B cell (primary cell): ENCODE measurements at regions not wholly inside any gene's neighbourhood (a gene's known extent, or its start where the extent isn't known, plus 50 kb on each side); places are given as distances from the start of the nearest gene placed in this dataset.

Experiments used
- ATAC-seq: fragments of 200-7000 bp; cut with Tn5 transposase; one replicate; pipeline ENCODE4 v1.10.0; 2021; ENCODE audit warnings: low read depth, mild to moderate bottlenecking, moderate number of reproducible peaks, moderate library complexity
- CTCF ChIA-PET: fragments of 350-600 bp; sonication (Branson Sonifier 250); formaldehyde crosslinking; loops from one replicate; lab custom pipeline; 2021; ENCODE audit warnings: antibody characterized with exemption, inconsistent platforms; lab: Charles Lee
- POLR2A ChIA-PET: fragments of 350-600 bp; sonication (Branson Sonifier 250); formaldehyde crosslinking; loops from one replicate; lab custom pipeline; 2021; ENCODE audit warnings: antibody characterized with exemption; lab: Charles Lee
- DNase-seq: peaks from one replicate; pipeline ENCODE4 v3.0.0; 2013
- H2AFZ ChIP-seq: 2 replicates; pipeline ENCODE4 v1.6.1; 2012; ENCODE audit warnings: mild to moderate bottlenecking, low read depth, low read length; ENCODE audit not compliant: insufficient read depth, poor library complexity, severe bottlenecking
- H3K27ac ChIP-seq, 2 donors: 1 replicate in 1 of 2; 2 replicates in 1 of 2; pipeline ENCODE4 v1.5.1; 2012 to 2013; ENCODE audit warnings: low read length in 2 of 2, mild to moderate bottlenecking in 2 of 2, moderate library complexity in 1 of 2
- H3K27me3 ChIP-seq, 4 experiments: fragments of 200-600 bp in 1 of 4; sonication (generic) in 1 of 4; replicated peaks in 1 of 4; 1 replicate in 2 of 4; 2 replicates in 2 of 4; pipeline versions ENCODE4 v1.6.1 to v1.7.0; 2013 to 2016; ENCODE audit warnings: low read length in 3 of 4, mild to moderate bottlenecking in 2 of 4, mixed read lengths in 1 of 4, moderate library complexity in 1 of 4; ENCODE audit not compliant: insufficient read depth in 4 of 4, control insufficient read depth in 3 of 4; ENCODE audit errors: control extremely low read depth in 1 of 4
- H3K36me3 ChIP-seq, 2 experiments: replicated peaks in 1 of 2; 1 replicate in 1 of 2; 2 replicates in 1 of 2; pipeline versions ENCODE4 v1.6.1 to v1.7.1; 2013; ENCODE audit warnings: low read length in 1 of 2; ENCODE audit not compliant: insufficient read depth in 2 of 2, control insufficient read depth in 1 of 2; ENCODE audit errors: control extremely low read depth in 1 of 2, extremely low read depth in 1 of 2
- H3K4me1 ChIP-seq, 2 donors: fragments of 200-600 bp in 1 of 2; sonication (generic) in 1 of 2; 1 replicate in 1 of 2; 2 replicates in 1 of 2; pipeline versions ENCODE4 v1.5.1 to v1.6.1; 2013 to 2017; ENCODE audit warnings: low read length in 2 of 2; ENCODE audit not compliant: control insufficient read depth in 2 of 2, insufficient read depth in 2 of 2
- H3K4me2 ChIP-seq: replicated peaks from 2 replicates; pipeline ENCODE3; 2012; ENCODE audit warnings: mild to moderate bottlenecking, low read depth, low read length; ENCODE audit not compliant: poor library complexity, severe bottlenecking
- H3K4me3 ChIP-seq, 5 experiments: fragments of 200-600 bp in 1 of 5; sonication (generic) in 1 of 5; 1 replicate in 3 of 5; 2 replicates in 2 of 5; pipeline versions ENCODE4 v1.5.1 to v1.7.0; 2011 to 2016; ENCODE audit warnings: low read length in 4 of 5, mild to moderate bottlenecking in 4 of 5, low read depth in 2 of 5, control low read depth in 1 of 5, moderate library complexity in 1 of 5; ENCODE audit not compliant: insufficient read depth in 1 of 5; ENCODE audit errors: control extremely low read depth in 1 of 5, extremely low read depth in 1 of 5
- H3K79me2 ChIP-seq: fragments of 200-600 bp; sonication (generic); one replicate; pipeline ENCODE4 v1.6.0; 2016; ENCODE audit warnings: low read length; ENCODE audit not compliant: control insufficient read depth, insufficient read depth
- H3K9ac ChIP-seq: fragments of 200-600 bp; sonication (generic); 2 replicates; pipeline ENCODE4 v1.6.1; 2017; ENCODE audit warnings: mild to moderate bottlenecking, low read length, moderate library complexity
- H3K9me3 ChIP-seq, 3 donors: one replicate each; pipeline versions ENCODE4 v1.6.1 to v1.7.1; 2013; ENCODE audit warnings: low read length in 2 of 3; ENCODE audit not compliant: control insufficient read depth in 2 of 3, insufficient read depth in 1 of 3; ENCODE audit errors: control extremely low read depth in 1 of 3
- H4K20me1 ChIP-seq: 2 replicates; pipeline ENCODE4 v1.6.0; 2012; ENCODE audit warnings: mild to moderate bottlenecking, low read length; ENCODE audit not compliant: insufficient read depth, control insufficient read depth, poor library complexity, severe bottlenecking
- H3K27ac Mint-ChIP-seq: one replicate; pipeline ENCODE4 v1.8.0; 2021; ENCODE audit warnings: mixed read lengths
- H3K27me3 Mint-ChIP-seq: one replicate; pipeline ENCODE4 v1.8.0; 2021; ENCODE audit warnings: mixed read lengths
- H3K4me1 Mint-ChIP-seq: one replicate; pipeline ENCODE4 v1.8.0; 2021; ENCODE audit warnings: mixed read lengths
- H3K4me3 Mint-ChIP-seq: one replicate; pipeline ENCODE4 v1.8.0; 2021; ENCODE audit warnings: mixed read lengths
- H3K9me3 Mint-ChIP-seq: one replicate; pipeline ENCODE4 v1.8.0; 2022; ENCODE audit warnings: mixed read lengths; ENCODE audit not compliant: insufficient read depth
- CTCF ChIP-seq: fragments of 200-600 bp; IDR thresholded peaks from one replicate; pipeline ENCODE4 v1.8.0; 2022; ENCODE audit warnings: antibody characterized with exemption, mild to moderate bottlenecking
- EZH2 ChIP-seq: IDR thresholded peaks from 2 replicates; pipeline ENCODE4 v1.6.1; 2012; ENCODE audit warnings: borderline replicate concordance, low read depth, mild to moderate bottlenecking, moderate library complexity, low read length; ENCODE audit not compliant: insufficient read depth, poor library complexity, severe bottlenecking
- WGBS: methylation state at CpG from one replicate; pipeline ENCODE4 v1.1.5; 2013; ENCODE audit warnings: missing lambda C conversion rate; ENCODE audit not compliant: insufficient coverage; 5-methylcytosine and 5-hydroxymethylcytosine counted together
- intact Hi-C: fragments of 100-400 bp; cut with micrococcal nuclease; formaldehyde crosslinking; loops from one replicate; pipeline ENCODE4 v1.10.0; 2022

- H3K9ac ChIP-seq, result no peak overlapping the region
- ATAC-seq (no peak), DNase-seq (no peak)
- no peaks in the 10 kb centered on the region for H4K20me1 ChIP-seq
- Mint-ChIP-seq H3K4me1 (peaks cover 2% of the 10 kb centered on the region), H3K9me3 (no peaks in the 10 kb centered on the region), H3K27ac (no peak overlapping the region), H3K4me3 (no peak overlapping the region), H3K27me3 (peaks cover 14% of the 10 kb centered on the region)
- 71% methylated on average over 26 of the region's 28 CpGs for WGBS
- H3K4me2 ChIP-seq, result no peak overlapping the region
- H3K4me3 ChIP-seq, result no peak overlapping the region
- intact Hi-C loops, result no loop called here
- TF ChIP-seq CTCF (no peak), EZH2 (no peak)
- POLR2A ChIA-PET, result no interaction called here
- H3K9me3 ChIP-seq, result no peaks in the 10 kb centered on the region
- H3K4me1 ChIP-seq, result no peaks in the 10 kb centered on the region
- no peak overlapping the region for H3K27ac ChIP-seq
- H3K27me3 ChIP-seq, result no peaks in the 10 kb centered on the region
- CTCF ChIA-PET, result no interaction called here
- H3K79me2 ChIP-seq, result no peaks in the 10 kb centered on the region
- H2AFZ ChIP-seq, result no peak overlapping the region
- H3K36me3 ChIP-seq, result no peaks in the 10 kb centered on the region
These were observed 62.8 kb upstream of the SUB1 start for GRCh38 chr5:32522429-32523143.

GRCh38 chr5:32521481-32521880 is 63.9 kb upstream of the SUB1 start:
- H3K9me3 ChIP-seq, result no peaks in the 10 kb centered on the region
- intact Hi-C loops, result no loop called here
- Mint-ChIP-seq H3K4me3 (no peak overlapping the region), H3K9me3 (no peaks in the 10 kb centered on the region), H3K27me3 (peaks cover 14% of the 10 kb centered on the region), H3K27ac (no peak overlapping the region), H3K4me1 (no peaks in the 10 kb centered on the region)
- no peak overlapping the region for H3K9ac ChIP-seq
- ChIA-PET CTCF (no interaction called here), POLR2A (no interaction called here)
- H2AFZ ChIP-seq, result no peak overlapping the region
- no peak for DNase-seq
- H3K36me3 ChIP-seq, result no peaks in the 10 kb centered on the region
- H3K27me3 ChIP-seq, result no peaks in the 10 kb centered on the region
- no peaks in the 10 kb centered on the region for H3K79me2 ChIP-seq
- no peaks in the 10 kb centered on the region for H4K20me1 ChIP-seq
- no peak for ATAC-seq
- no peaks in the 10 kb centered on the region for H3K4me1 ChIP-seq
- no peak overlapping the region for H3K27ac ChIP-seq
- H3K4me3 ChIP-seq, result no peak overlapping the region
- TF ChIP-seq EZH2, result no peak
- 98% methylated on average over 5 of the region's 5 CpGs for WGBS
- no peak overlapping the region for H3K4me2 ChIP-seq
